ENCODE measurements at regions not wholly inside any gene's neighbourhood (a gene's known extent, or its start where the extent isn't known, plus 50 kb on each side); places are given as distances from the start of the nearest gene placed in this dataset.

DNA sequence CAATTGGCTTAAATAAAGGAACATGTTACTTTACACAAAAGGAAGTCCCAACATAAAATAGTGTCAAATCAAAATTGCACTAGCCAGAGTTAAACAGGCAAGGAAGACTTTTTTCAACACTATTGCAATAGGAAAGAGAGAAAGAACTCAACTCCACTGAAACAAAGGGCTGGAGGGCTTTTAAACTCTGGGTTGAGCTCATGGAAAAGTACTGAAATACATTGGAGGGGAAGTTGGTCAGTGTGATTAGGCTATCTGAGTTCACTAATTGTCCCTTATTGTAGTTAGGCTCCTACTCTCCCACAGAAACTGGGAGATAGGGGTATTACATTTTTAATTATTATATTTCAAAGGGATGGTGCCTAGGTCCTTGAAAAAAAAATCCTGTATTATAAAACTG is 491.2 kb upstream of the LCORL start:
- Histone ChIP-seq H3K4me1 (ENCODE audit: control insufficient read depth in 1 of 2, insufficient read depth in 2 of 2, low read length in 2 of 2) (no peaks in the 10 kb centered on the region), H3K9ac (ENCODE audit: insufficient read depth, low read length, poor library complexity, severe bottlenecking) (no peak overlapping the region), H2AFZ (ENCODE audit: insufficient read depth, low read depth, low read length, poor library complexity, severe bottlenecking) (no peak overlapping the region), H3K4me2 (replicated peaks; ENCODE audit: extremely low read depth, low read length, poor library complexity, severe bottlenecking) (no peak overlapping the region), H3K27me3 (ENCODE audit: control insufficient read depth in 2 of 2, insufficient read depth in 2 of 2, low read length in 2 of 2) (no peaks in the 10 kb centered on the region), H3K9me3 (replicated peaks in 1 of 2; ENCODE audit: control insufficient read depth in 1 of 2, insufficient read depth in 1 of 2, low read length in 2 of 2) (no peaks in the 10 kb centered on the region), H3K79me2 (ENCODE audit: insufficient read depth, low read length) (no peaks in the 10 kb centered on the region), H3K27ac (ENCODE audit: low read depth in 1 of 2, low read length in 2 of 2) (no peak overlapping the region), H3K36me3 (replicated peaks in 1 of 2; ENCODE audit: control insufficient read depth in 1 of 2, insufficient read depth in 2 of 2, low read length in 2 of 2) (no peaks in the 10 kb centered on the region), H3K4me3 (replicated peaks in 1 of 3; ENCODE audit: low read depth in 2 of 3, low read length in 3 of 3) (no peak overlapping the region), H4K20me1 (ENCODE audit: insufficient read depth, low read length) (no peaks in the 10 kb centered on the region)
- TF ChIP-seq, protein P1, sequence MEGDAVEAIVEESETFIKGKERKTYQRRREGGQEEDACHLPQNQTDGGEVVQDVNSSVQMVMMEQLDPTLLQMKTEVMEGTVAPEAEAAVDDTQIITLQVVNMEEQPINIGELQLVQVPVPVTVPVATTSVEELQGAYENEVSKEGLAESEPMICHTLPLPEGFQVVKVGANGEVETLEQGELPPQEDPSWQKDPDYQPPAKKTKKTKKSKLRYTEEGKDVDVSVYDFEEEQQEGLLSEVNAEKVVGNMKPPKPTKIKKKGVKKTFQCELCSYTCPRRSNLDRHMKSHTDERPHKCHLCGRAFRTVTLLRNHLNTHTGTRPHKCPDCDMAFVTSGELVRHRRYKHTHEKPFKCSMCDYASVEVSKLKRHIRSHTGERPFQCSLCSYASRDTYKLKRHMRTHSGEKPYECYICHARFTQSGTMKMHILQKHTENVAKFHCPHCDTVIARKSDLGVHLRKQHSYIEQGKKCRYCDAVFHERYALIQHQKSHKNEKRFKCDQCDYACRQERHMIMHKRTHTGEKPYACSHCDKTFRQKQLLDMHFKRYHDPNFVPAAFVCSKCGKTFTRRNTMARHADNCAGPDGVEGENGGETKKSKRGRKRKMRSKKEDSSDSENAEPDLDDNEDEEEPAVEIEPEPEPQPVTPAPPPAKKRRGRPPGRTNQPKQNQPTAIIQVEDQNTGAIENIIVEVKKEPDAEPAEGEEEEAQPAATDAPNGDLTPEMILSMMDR (IDR thresholded peaks at IDR 0.05) = no peak
- intact Hi-C loops (cut with micrococcal nuclease) = no loop called here
- H3K4me1 Mint-ChIP-seq = no peaks in the 10 kb centered on the region
- no peaks in the 10 kb centered on the region for H3K36me3 Mint-ChIP-seq
- DNase-seq = no peak
- peaks cover 0 to 5% (median 0%) of the 10 kb centered on the region in 7 donors for H3K9me3 Mint-ChIP-seq
- no peak overlapping the region for H3K4me3 Mint-ChIP-seq
- peaks cover 0 to 2% (median 0%) of the 10 kb centered on the region in 3 donors for H3K27me3 Mint-ChIP-seq (ENCODE audit: low read depth in 3 of 3)
- no peak overlapping the region for H3K27ac Mint-ChIP-seq

DNA sequence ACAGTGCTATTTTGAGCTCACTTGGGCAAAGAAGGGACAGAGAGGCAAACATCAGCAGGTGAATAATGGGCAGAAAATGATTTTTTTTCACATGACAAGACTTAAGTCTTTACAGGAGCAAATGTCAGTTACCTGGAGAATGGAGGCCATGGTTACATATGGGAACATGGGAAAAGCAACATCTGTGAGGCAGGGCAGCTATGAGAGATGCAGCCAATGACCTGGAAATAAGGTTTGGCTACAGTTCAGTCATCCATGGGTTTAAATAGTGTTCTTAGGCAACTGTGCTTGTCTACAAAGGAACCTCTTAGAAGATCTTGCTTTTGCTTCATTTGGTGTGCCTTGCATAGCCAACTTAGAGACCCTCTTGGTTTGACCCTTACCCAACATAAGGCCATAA is 490.2 kb upstream of the LCORL start:
- Histone ChIP-seq H3K36me3 (replicated peaks in 1 of 2; ENCODE audit: control insufficient read depth in 1 of 2, insufficient read depth in 2 of 2, low read length in 2 of 2) (no peaks in the 10 kb centered on the region), H4K20me1 (ENCODE audit: insufficient read depth, low read length) (no peaks in the 10 kb centered on the region), H3K4me2 (replicated peaks; ENCODE audit: extremely low read depth, low read length, poor library complexity, severe bottlenecking) (no peak overlapping the region), H3K27me3 (ENCODE audit: control insufficient read depth in 2 of 2, insufficient read depth in 2 of 2, low read length in 2 of 2) (no peaks in the 10 kb centered on the region), H3K27ac (ENCODE audit: low read depth in 1 of 2, low read length in 2 of 2) (no peak overlapping the region), H2AFZ (ENCODE audit: insufficient read depth, low read depth, low read length, poor library complexity, severe bottlenecking) (no peak overlapping the region), H3K4me3 (replicated peaks in 1 of 3; ENCODE audit: low read depth in 2 of 3, low read length in 3 of 3) (no peak overlapping the region), H3K79me2 (ENCODE audit: insufficient read depth, low read length) (no peaks in the 10 kb centered on the region), H3K4me1 (ENCODE audit: control insufficient read depth in 1 of 2, insufficient read depth in 2 of 2, low read length in 2 of 2) (no peaks in the 10 kb centered on the region), H3K9me3 (replicated peaks in 1 of 2; ENCODE audit: control insufficient read depth in 1 of 2, insufficient read depth in 1 of 2, low read length in 2 of 2) (no peaks in the 10 kb centered on the region), H3K9ac (ENCODE audit: insufficient read depth, low read length, poor library complexity, severe bottlenecking) (no peak overlapping the region)
- Mint-ChIP-seq H3K4me1 (no peaks in the 10 kb centered on the region), H3K36me3 (no peaks in the 10 kb centered on the region), H3K9me3 (peaks cover 0 to 5% (median 2%) of the 10 kb centered on the region in 7 donors), H3K27me3 (ENCODE audit: low read depth in 3 of 3) (peaks cover 0 to 2% (median 0%) of the 10 kb centered on the region in 3 donors), H3K4me3 (no peak overlapping the region), H3K27ac (no peak overlapping the region)
- TF ChIP-seq, protein P1 (IDR thresholded peaks at IDR 0.05) = no peak
- intact Hi-C loops (cut with micrococcal nuclease) = no loop called here
- no peak for DNase-seq
